ENCODE measurements at regions not wholly inside any gene's neighbourhood (a gene's known extent, or its start where the extent isn't known, plus 50 kb on each side); places are given as distances from the start of the nearest gene placed in this dataset.

DNA sequence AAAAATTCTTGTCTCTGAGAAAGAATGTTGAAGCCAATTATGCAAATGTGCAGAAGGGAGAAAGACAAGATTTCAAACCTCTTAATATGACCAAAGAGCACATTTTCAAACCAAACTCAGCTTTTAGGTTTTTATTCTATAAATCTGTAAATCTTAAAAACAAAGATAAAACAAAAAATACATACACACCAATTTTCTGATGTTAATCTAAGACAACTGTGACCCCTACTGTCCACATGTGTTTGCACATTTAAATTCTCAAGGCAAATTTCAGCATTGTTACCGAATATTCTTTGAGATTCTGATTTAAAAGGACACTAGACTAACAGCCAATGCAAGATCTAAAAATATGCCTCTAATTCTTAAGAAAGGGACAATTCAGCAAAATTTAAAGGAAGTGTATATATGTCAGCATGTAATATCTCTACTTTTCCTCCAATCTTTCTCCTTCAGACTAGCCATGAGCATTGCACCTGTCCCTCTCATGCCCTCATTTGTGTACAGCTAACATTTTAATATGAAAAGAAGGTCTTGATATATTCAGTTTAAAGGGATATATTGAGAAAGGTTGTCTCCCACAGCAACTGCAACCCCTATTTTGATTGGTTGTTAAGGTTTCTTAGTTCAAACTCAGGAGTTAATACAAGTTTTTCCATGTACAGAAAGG is 417.9 kb downstream of the IPMK start:
- Histone ChIP-seq H3K4me3 (ENCODE audit: low read depth, low read length) (no peak overlapping the region), H3K27me3 (replicated peaks; ENCODE audit: control insufficient read depth, insufficient read depth, low read length) (no peaks in the 10 kb centered on the region), H3K4me1 (no peaks in the 10 kb centered on the region), H3K9me3 (no peaks in the 10 kb centered on the region), H3K36me3 (ENCODE audit: control insufficient read depth, insufficient read depth, low read length) (no peaks in the 10 kb centered on the region)
- DNase-seq: no peak
- Mint-ChIP-seq H3K27me3 (ENCODE audit: insufficient read depth, unreplicated experiment) (no peaks in the 10 kb centered on the region), H3K4me1 (ENCODE audit: low read depth, unreplicated experiment) (no peaks in the 10 kb centered on the region), H3K36me3 (ENCODE audit: insufficient read depth, unreplicated experiment) (no peaks in the 10 kb centered on the region), H3K9me3 (ENCODE audit: unreplicated experiment) (no peaks in the 10 kb centered on the region), H3K27ac (ENCODE audit: unreplicated experiment) (no peak overlapping the region), H3K4me3 (ENCODE audit: unreplicated experiment) (no peak overlapping the region)
- ChIA-PET CTCF (interaction anchor here (1.5 kb wide), 1 partner anchor 193 kb away, joined by 6 read pairs; no protein-coding TSS in a partner anchor), POLR2A (no interaction called here)
- no TSS peak for BruUV-seq (replicated peaks)
- TF ChIP-seq, protein P1, sequence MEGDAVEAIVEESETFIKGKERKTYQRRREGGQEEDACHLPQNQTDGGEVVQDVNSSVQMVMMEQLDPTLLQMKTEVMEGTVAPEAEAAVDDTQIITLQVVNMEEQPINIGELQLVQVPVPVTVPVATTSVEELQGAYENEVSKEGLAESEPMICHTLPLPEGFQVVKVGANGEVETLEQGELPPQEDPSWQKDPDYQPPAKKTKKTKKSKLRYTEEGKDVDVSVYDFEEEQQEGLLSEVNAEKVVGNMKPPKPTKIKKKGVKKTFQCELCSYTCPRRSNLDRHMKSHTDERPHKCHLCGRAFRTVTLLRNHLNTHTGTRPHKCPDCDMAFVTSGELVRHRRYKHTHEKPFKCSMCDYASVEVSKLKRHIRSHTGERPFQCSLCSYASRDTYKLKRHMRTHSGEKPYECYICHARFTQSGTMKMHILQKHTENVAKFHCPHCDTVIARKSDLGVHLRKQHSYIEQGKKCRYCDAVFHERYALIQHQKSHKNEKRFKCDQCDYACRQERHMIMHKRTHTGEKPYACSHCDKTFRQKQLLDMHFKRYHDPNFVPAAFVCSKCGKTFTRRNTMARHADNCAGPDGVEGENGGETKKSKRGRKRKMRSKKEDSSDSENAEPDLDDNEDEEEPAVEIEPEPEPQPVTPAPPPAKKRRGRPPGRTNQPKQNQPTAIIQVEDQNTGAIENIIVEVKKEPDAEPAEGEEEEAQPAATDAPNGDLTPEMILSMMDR (IDR thresholded peaks at IDR 0.05; ENCODE audit: insufficient read depth in 1 of 2, low read depth in 1 of 2, low read length in 1 of 2, severe bottlenecking in 1 of 2, unreplicated experiment in 1 of 2): peak; percentile 54 to 62
- intact Hi-C loops (cut with micrococcal nuclease; ENCODE audit: unreplicated experiment): loop anchor here (1.0 to 5.0 kb wide), 7 partner anchors 133 to 513 kb away; no protein-coding TSS in a partner anchor

DNA sequence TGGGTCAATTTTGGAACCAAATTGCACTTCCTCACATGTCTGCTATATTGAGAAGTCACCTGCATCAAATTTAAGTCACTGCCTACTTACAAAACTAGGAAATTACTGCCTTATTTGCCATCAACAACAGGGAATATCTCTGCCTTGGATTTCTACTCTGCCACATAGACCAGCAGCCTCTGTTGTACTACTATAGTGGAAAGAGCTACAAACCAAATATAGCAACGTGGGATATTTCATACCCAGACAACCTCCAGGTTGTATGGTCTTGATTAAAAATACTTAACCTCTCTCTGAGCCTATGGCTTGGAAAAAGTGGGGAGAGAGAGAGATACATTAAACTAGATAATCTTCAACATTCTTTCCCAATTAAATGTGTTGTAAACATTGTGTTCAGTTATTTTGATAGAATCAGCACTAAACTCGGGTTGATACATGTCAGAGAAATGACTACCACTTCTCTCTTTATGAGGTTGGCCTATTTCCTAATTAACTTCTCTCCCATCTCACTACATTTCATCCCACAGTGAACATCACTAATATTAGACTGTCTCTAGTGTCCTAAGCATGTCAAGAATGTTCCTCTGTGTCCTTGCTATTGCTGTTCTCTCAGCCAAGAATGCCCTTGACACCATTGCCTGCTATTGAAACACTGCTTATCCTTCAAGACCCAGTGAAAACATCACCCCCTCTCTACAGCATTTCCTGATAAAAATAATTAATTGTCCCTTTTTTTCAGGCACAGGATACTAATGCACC is 421.2 kb downstream of the IPMK start:
- Histone ChIP-seq H3K4me1 (no peaks in the 10 kb centered on the region; the same call in 1 of the 2 replicates), H3K36me3 (ENCODE audit: control insufficient read depth, insufficient read depth, low read length) (no peaks in the 10 kb centered on the region), H3K27me3 (replicated peaks; ENCODE audit: control insufficient read depth, insufficient read depth, low read length) (no peaks in the 10 kb centered on the region), H3K4me3 (ENCODE audit: low read depth, low read length) (no peak overlapping the region), H3K9me3 (no peaks in the 10 kb centered on the region)
- POLR2A ChIA-PET: interaction anchor here (0.5 kb wide), 1 partner anchor 807 kb away, joined by 7 read pairs; no protein-coding TSS in a partner anchor
- CTCF ChIA-PET: interaction anchor here (0.7 to 1.4 kb wide), 2 partner anchors 306 to 447 kb away, joined by 3 to 4 read pairs; no protein-coding TSS in a partner anchor
- intact Hi-C loops (cut with micrococcal nuclease; ENCODE audit: unreplicated experiment): loop anchor here (5.0 kb wide), 2 partner anchors 306 to 509 kb away; no protein-coding TSS in a partner anchor
- DNase-seq: no peak
- no peak overlapping the region for H3K4me3 Mint-ChIP-seq (ENCODE audit: unreplicated experiment)
- no peaks in the 10 kb centered on the region for H3K4me1 Mint-ChIP-seq (ENCODE audit: low read depth, unreplicated experiment)
- TF ChIP-seq, protein P1 (IDR thresholded peaks at IDR 0.05; ENCODE audit: insufficient read depth in 1 of 2, low read depth in 1 of 2, low read length in 1 of 2, severe bottlenecking in 1 of 2, unreplicated experiment in 1 of 2): no peak
- no peaks in the 10 kb centered on the region for H3K9me3 Mint-ChIP-seq (ENCODE audit: unreplicated experiment)
- no peak overlapping the region for H3K27ac Mint-ChIP-seq (ENCODE audit: unreplicated experiment)
- H3K27me3 Mint-ChIP-seq (ENCODE audit: insufficient read depth, unreplicated experiment): no peaks in the 10 kb centered on the region
- BruUV-seq (replicated peaks): no TSS peak
- H3K36me3 Mint-ChIP-seq (ENCODE audit: insufficient read depth, unreplicated experiment): no peaks in the 10 kb centered on the region

DNA sequence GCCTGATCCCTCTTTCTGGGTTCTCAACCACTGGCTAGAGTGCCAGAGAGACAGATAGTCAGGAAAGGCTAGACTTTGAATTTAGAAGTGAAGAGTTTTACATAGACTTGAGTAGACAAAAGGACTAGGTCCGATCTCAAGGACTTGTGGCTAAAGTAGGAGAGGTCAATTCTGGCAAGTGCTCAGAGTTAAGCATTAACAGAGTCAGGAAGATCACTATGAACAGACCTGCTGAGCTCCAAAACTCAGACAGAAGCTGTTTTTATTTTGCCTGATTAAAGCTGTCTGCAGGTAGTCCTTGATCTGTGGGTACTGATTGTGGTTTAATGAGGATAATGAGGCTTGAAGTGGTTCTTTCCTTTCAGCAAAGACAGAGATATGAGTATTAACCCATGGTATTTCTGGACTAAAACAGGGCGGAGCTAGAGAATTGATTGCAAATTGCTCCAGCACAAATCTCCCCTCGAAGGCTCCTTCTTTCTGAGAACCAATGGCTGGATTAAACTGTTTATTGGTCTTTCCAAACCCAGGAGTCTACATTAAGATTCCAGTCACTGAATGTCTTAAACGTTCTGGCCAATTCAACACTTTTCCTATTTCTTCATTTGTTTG is 423.2 kb downstream of the IPMK start:
- H3K4me3 Mint-ChIP-seq (ENCODE audit: unreplicated experiment): no peak overlapping the region
- Histone ChIP-seq H3K27me3 (replicated peaks; ENCODE audit: control insufficient read depth, insufficient read depth, low read length) (no peaks in the 10 kb centered on the region), H3K4me1 (no peaks in the 10 kb centered on the region; the same call in 1 of the 2 replicates), H3K4me3 (ENCODE audit: low read depth, low read length) (no peak overlapping the region), H3K36me3 (ENCODE audit: control insufficient read depth, insufficient read depth, low read length) (no peaks in the 10 kb centered on the region), H3K9me3 (no peaks in the 10 kb centered on the region)
- no peaks in the 10 kb centered on the region for H3K4me1 Mint-ChIP-seq (ENCODE audit: low read depth, unreplicated experiment)
- BruUV-seq (replicated peaks): no TSS peak
- POLR2A ChIA-PET: no interaction called here
- no peaks in the 10 kb centered on the region for H3K36me3 Mint-ChIP-seq (ENCODE audit: insufficient read depth, unreplicated experiment)
- TF ChIP-seq, protein P1 (IDR thresholded peaks at IDR 0.05; ENCODE audit: insufficient read depth in 1 of 2, low read depth in 1 of 2, low read length in 1 of 2, severe bottlenecking in 1 of 2, unreplicated experiment in 1 of 2): no peak
- intact Hi-C loops (cut with micrococcal nuclease; ENCODE audit: unreplicated experiment): no loop called here
- H3K27ac Mint-ChIP-seq (ENCODE audit: unreplicated experiment): no peak overlapping the region
- H3K9me3 Mint-ChIP-seq (ENCODE audit: unreplicated experiment): peaks cover 18% of the 10 kb centered on the region
- no peak for DNase-seq
- no peaks in the 10 kb centered on the region for H3K27me3 Mint-ChIP-seq (ENCODE audit: insufficient read depth, unreplicated experiment)
- CTCF ChIA-PET: no interaction called here

Measured in Caco-2 (cell line).